ENCODE measurements at regions not wholly inside any gene's neighbourhood (a gene's known extent, or its start where the extent isn't known, plus 50 kb on each side); places are given as distances from the start of the nearest gene placed in this dataset.
"Not testable (repeated sequence)": the region's sequence is repeated elsewhere in the genome, so short reads cannot be mapped to it uniquely, and the experiment has no call there.

- DNase-seq (ENCODE audit: low read depth): no peak
Observed at GRCh38 chr2:203585516-203585915, 50.4 kb upstream of the RAPH1 start.

GRCh38 chr2:203586206-203586605, 51.1 kb upstream of the RAPH1 start:
- no peak for DNase-seq (ENCODE audit: low read depth)

- DNase-seq (ENCODE audit: low read depth): no peak
Observed at GRCh38 chr2:203586696-203587095, 51.6 kb upstream of the RAPH1 start.

GRCh38 chr2:203590496-203590895, 55.4 kb upstream of the RAPH1 start:
- no peak for DNase-seq (ENCODE audit: low read depth)

GRCh38 chr2:203591642-203592041, 56.5 kb upstream of the RAPH1 start:
- no peak for DNase-seq (ENCODE audit: low read depth)

GRCh38 chr2:203592470-203592869, 57.4 kb upstream of the RAPH1 start:
- DNase-seq (ENCODE audit: low read depth): no peak

GRCh38 chr2:203594541-203594940, 59.4 kb upstream of the RAPH1 start:
- peak; percentile 54 for DNase-seq (ENCODE audit: low read depth)

- no peak for DNase-seq (ENCODE audit: low read depth)
Observed at GRCh38 chr2:203596183-203596582, 61.1 kb upstream of the RAPH1 start.

- DNase-seq (ENCODE audit: low read depth): no peak
Observed at GRCh38 chr2:203599509-203599908, 64.4 kb upstream of the RAPH1 start.

- DNase-seq (ENCODE audit: low read depth): no peak
Observed at GRCh38 chr2:203600286-203600685, 65.2 kb upstream of the RAPH1 start.

- no peak for DNase-seq (ENCODE audit: low read depth)
Observed at GRCh38 chr2:203603456-203604389, 68.6 kb upstream of the RAPH1 start.

GRCh38 chr2:203605302-203605701, 70.2 kb upstream of the RAPH1 start:
- DNase-seq (ENCODE audit: low read depth): no peak

GRCh38 chr2:203606051-203606450, 71.0 kb upstream of the RAPH1 start:
- DNase-seq (ENCODE audit: low read depth): no peak

GRCh38 chr2:203610558-203610957, 75.5 kb upstream of the RAPH1 start:
- no peak for DNase-seq (ENCODE audit: low read depth)

- DNase-seq (ENCODE audit: low read depth): no peak
Observed at GRCh38 chr2:203612246-203612645, 77.1 kb upstream of the RAPH1 start.

- DNase-seq (ENCODE audit: low read depth): no peak
Observed at GRCh38 chr2:203619267-203619878, 84.3 kb upstream of the RAPH1 start.

GRCh38 chr2:203621981-203622515, 84.4 kb upstream of the CD28 start:
- DNase-seq (ENCODE audit: low read depth): no peak

GRCh38 chr2:203623096-203623495, 83.3 kb upstream of the CD28 start:
- DNase-seq (ENCODE audit: low read depth): peak; percentile 87

- DNase-seq (ENCODE audit: low read depth): no peak
Observed at GRCh38 chr2:203623661-203624060, 82.8 kb upstream of the CD28 start.

GRCh38 chr2:203625701-203626100, 80.7 kb upstream of the CD28 start:
- DNase-seq (ENCODE audit: low read depth): no peak

GRCh38 chr2:203626247-203626646, 80.2 kb upstream of the CD28 start:
- DNase-seq (ENCODE audit: low read depth): not testable (repeated sequence)

- peak; percentile 45 for DNase-seq (ENCODE audit: low read depth)
Observed at GRCh38 chr2:203626952-203627681, 79.3 kb upstream of the CD28 start.

- DNase-seq (ENCODE audit: low read depth): no peak
Observed at GRCh38 chr2:203629699-203630098, 76.7 kb upstream of the CD28 start.

Measured in non-pigmented ciliary epithelial cell (primary cell).